ENCODE measurements at regions not wholly inside any gene's neighbourhood (a gene's known extent, or its start where the extent isn't known, plus 50 kb on each side); places are given as distances from the start of the nearest gene placed in this dataset.

- in situ Hi-C loops (cut with MboI; ENCODE audit: low pct_unique_long_range_greater_than_20kb, low sequenced_read_pairs): no loop called here
- DNase-seq: no peak
Observed at GRCh38 chr1:56442290-56442877, 137.0 kb downstream of the PLPP3 start.

- DNase-seq: no peak
- in situ Hi-C loops (cut with MboI; ENCODE audit: low pct_unique_long_range_greater_than_20kb, low sequenced_read_pairs): no loop called here
Observed at GRCh38 chr1:56441601-56442000, 137.8 kb downstream of the PLPP3 start.

GRCh38 chr1:56439610-56440264 is 139.6 kb downstream of the PLPP3 start:
- in situ Hi-C loops (cut with MboI; ENCODE audit: low pct_unique_long_range_greater_than_20kb, low sequenced_read_pairs): no loop called here
- no peak for DNase-seq

GRCh38 chr1:56438901-56439551 is 140.3 kb downstream of the PLPP3 start:
- in situ Hi-C loops (cut with MboI; ENCODE audit: low pct_unique_long_range_greater_than_20kb, low sequenced_read_pairs): no loop called here
- no peak for DNase-seq

GRCh38 chr1:56437959-56438358 is 141.4 kb downstream of the PLPP3 start:
- in situ Hi-C loops (cut with MboI; ENCODE audit: low pct_unique_long_range_greater_than_20kb, low sequenced_read_pairs): no loop called here
- DNase-seq: no peak

GRCh38 chr1:56436912-56437417 is 142.4 kb downstream of the PLPP3 start:
- in situ Hi-C loops (cut with MboI; ENCODE audit: low pct_unique_long_range_greater_than_20kb, low sequenced_read_pairs): no loop called here

GRCh38 chr1:56436296-56436695 is 143.1 kb downstream of the PLPP3 start:
- DNase-seq: no peak
- in situ Hi-C loops (cut with MboI; ENCODE audit: low pct_unique_long_range_greater_than_20kb, low sequenced_read_pairs): no loop called here

More at GRCh38 chr1:56436912-56437417, 142.4 kb downstream of the PLPP3 start:
- no peak for DNase-seq

- in situ Hi-C loops (cut with MboI; ENCODE audit: low pct_unique_long_range_greater_than_20kb, low sequenced_read_pairs): no loop called here
- no peak for DNase-seq
Observed at GRCh38 chr1:56435434-56436262, 143.7 kb downstream of the PLPP3 start.

- in situ Hi-C loops (cut with MboI; ENCODE audit: low pct_unique_long_range_greater_than_20kb, low sequenced_read_pairs): no loop called here
- DNase-seq: no peak
Observed at GRCh38 chr1:56434740-56435139, 144.6 kb downstream of the PLPP3 start.

- in situ Hi-C loops (cut with MboI; ENCODE audit: low pct_unique_long_range_greater_than_20kb, low sequenced_read_pairs): no loop called here
- DNase-seq: no peak
Observed at GRCh38 chr1:56434025-56434424, 145.3 kb downstream of the PLPP3 start.

- no peak for DNase-seq
- in situ Hi-C loops (cut with MboI; ENCODE audit: low pct_unique_long_range_greater_than_20kb, low sequenced_read_pairs): no loop called here
Observed at GRCh38 chr1:56433056-56433577, 146.2 kb downstream of the PLPP3 start.

GRCh38 chr1:56432166-56432971 is 147.0 kb downstream of the PLPP3 start:
- no peak for DNase-seq
- in situ Hi-C loops (cut with MboI; ENCODE audit: low pct_unique_long_range_greater_than_20kb, low sequenced_read_pairs): no loop called here

GRCh38 chr1:56430141-56430839 is 149.1 kb downstream of the PLPP3 start:
- no peak for DNase-seq
- in situ Hi-C loops (cut with MboI; ENCODE audit: low pct_unique_long_range_greater_than_20kb, low sequenced_read_pairs): no loop called here

GRCh38 chr1:56429288-56429687 is 150.1 kb downstream of the PLPP3 start:
- in situ Hi-C loops (cut with MboI; ENCODE audit: low pct_unique_long_range_greater_than_20kb, low sequenced_read_pairs): no loop called here
- DNase-seq: no peak

GRCh38 chr1:56426587-56427381 is 152.6 kb downstream of the PLPP3 start:
- in situ Hi-C loops (cut with MboI; ENCODE audit: low pct_unique_long_range_greater_than_20kb, low sequenced_read_pairs): no loop called here
- no peak for DNase-seq

- in situ Hi-C loops (cut with MboI; ENCODE audit: low pct_unique_long_range_greater_than_20kb, low sequenced_read_pairs): no loop called here
- no peak for DNase-seq
Observed at GRCh38 chr1:56425494-56426037, 153.8 kb downstream of the PLPP3 start.
